ENCODE measurements at regions not wholly inside any gene's neighbourhood (a gene's known extent, or its start where the extent isn't known, plus 50 kb on each side); places are given as distances from the start of the nearest gene placed in this dataset.

- TF ChIP-seq EZH2 (IDR thresholded peaks at IDR 0.05; ENCODE audit: borderline replicate concordance, low read depth, low read length, severe bottlenecking) (no peak), CTCF (IDR thresholded peaks at IDR 0.05; ENCODE audit: extremely low read depth in 1 of 2, insufficient read depth in 1 of 2, low read depth in 1 of 2, low read length in 2 of 2) (no peak), POLR2A (IDR thresholded peaks at IDR 0.05; ENCODE audit: low read depth, low read length) (no peak), FOS (IDR thresholded peaks at IDR 0.05; ENCODE audit: borderline replicate concordance, insufficient read depth, low read length) (no peak), MYC (IDR thresholded peaks at IDR 0.05; ENCODE audit: low read depth, low read length) (no peak)
Observed at GRCh38 chr20:23139524-23139923, 53.4 kb upstream of the CD93 start.

Data from endothelial cell of umbilical vein (primary cell).